Ectodermal cell (in vitro differentiated cells): ENCODE measurements at regions not wholly inside any gene's neighbourhood (a gene's known extent, or its start where the extent isn't known, plus 50 kb on each side); places are given as distances from the start of the nearest gene placed in this dataset.

Experiments
- H3K27ac ChIP-seq: 2 replicates; pipeline ENCODE4 v1.7.0; 2013; ENCODE audit warnings: mild to moderate bottlenecking, low read depth, low read length; ENCODE audit not compliant: insufficient read depth, poor library complexity, severe bottlenecking
- H3K27me3 ChIP-seq: 2 replicates; pipeline ENCODE4 v1.7.0; 2013; ENCODE audit warnings: mild to moderate bottlenecking, low read length; ENCODE audit not compliant: insufficient read depth, control insufficient read depth, poor library complexity, severe bottlenecking
- H3K36me3 ChIP-seq: one replicate; pipeline ENCODE4 v1.7.0; 2013; ENCODE audit warnings: low read length; ENCODE audit not compliant: control insufficient read depth, insufficient read depth
- H3K4me1 ChIP-seq: one replicate; pipeline ENCODE4 v1.7.0; 2013; ENCODE audit warnings: low read length; ENCODE audit not compliant: control insufficient read depth, insufficient read depth
- H3K4me3 ChIP-seq: 2 replicates; pipeline ENCODE4 v1.7.0; 2013; ENCODE audit warnings: low read depth, low read length, control low read depth; ENCODE audit not compliant: insufficient read depth
- H3K9me3 ChIP-seq: 2 replicates; pipeline ENCODE4 v1.7.0; 2013; ENCODE audit warnings: mild to moderate bottlenecking, low read length, moderate library complexity; ENCODE audit not compliant: control insufficient read depth
- WGBS, 2 experiments: methylation state at CpG; one replicate each; pipeline ENCODE4 v1.1.7; 2013; ENCODE audit warnings: missing lambda C conversion rate in 2 of 2; 5-methylcytosine and 5-hydroxymethylcytosine counted together

DNA sequence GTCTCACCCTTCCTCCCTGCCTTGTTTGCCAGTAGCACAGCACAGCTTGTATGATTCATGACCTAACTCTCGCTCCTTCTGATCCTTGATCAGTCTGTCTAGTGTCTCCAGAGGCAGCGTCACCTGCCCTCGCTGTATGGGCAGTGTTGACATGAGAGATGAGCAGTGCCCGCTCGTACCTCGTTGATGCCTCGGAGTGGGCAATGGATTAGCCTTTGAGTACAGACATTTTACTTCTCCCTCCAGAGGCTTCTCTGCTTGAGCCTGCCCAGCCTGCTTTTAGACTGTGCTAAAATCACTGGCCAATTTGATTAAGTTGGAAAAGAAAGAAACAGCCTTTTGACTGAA lies 569.0 kb downstream of the NTRK3 start:
- Histone ChIP-seq H3K9me3 (no peaks in the 10 kb centered on the region), H3K27ac (no peak overlapping the region), H3K27me3 (no peaks in the 10 kb centered on the region), H3K36me3 (no peaks in the 10 kb centered on the region), H3K4me1 (no peaks in the 10 kb centered on the region), H3K4me3 (no peak overlapping the region)
- 95% methylated on average over 7 of the region's 7 CpGs for WGBS, 2 experiments

GRCh38 chr15:87686841-87687522 lies 569.6 kb downstream of the NTRK3 start:
- 93 to 96% methylated on average over 2 to 3 of the region's 4 CpGs for WGBS, 2 experiments
- H3K27me3 ChIP-seq = no peaks in the 10 kb centered on the region
- H3K27ac ChIP-seq = no peak overlapping the region
- H3K9me3 ChIP-seq = no peaks in the 10 kb centered on the region
- no peaks in the 10 kb centered on the region for H3K4me1 ChIP-seq
- no peak overlapping the region for H3K4me3 ChIP-seq
- H3K36me3 ChIP-seq = no peaks in the 10 kb centered on the region

DNA sequence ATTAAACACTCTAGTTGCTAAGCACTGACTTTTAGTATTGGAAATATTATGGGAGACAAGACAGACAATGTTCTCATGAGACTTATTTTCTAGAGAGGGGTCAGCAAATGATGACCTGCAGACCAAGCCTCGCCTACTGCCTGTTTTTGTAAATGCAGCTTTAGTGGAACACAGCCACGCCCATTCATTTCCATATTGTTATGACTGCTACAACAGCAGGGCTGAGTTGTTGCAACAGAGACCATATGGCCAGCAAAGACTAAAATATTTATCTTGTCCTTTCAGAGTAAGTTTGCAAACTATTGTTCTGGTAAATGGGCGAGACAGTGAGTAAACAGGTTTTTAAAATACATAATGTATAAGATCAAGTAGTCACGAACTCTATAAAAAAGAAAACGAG lies 570.2 kb downstream of the NTRK3 start:
- WGBS, 2 experiments = 91% methylated on average over 5 of the region's 5 CpGs
- H3K4me1 ChIP-seq = no peaks in the 10 kb centered on the region
- no peak overlapping the region for H3K4me3 ChIP-seq
- H3K27ac ChIP-seq = no peak overlapping the region
- H3K27me3 ChIP-seq = no peaks in the 10 kb centered on the region
- H3K36me3 ChIP-seq = no peaks in the 10 kb centered on the region
- no peaks in the 10 kb centered on the region for H3K9me3 ChIP-seq

GRCh38 chr15:87682527-87682926 lies 574.0 kb downstream of the NTRK3 start:
- Histone ChIP-seq H3K9me3 (no peaks in the 10 kb centered on the region), H3K4me1 (no peaks in the 10 kb centered on the region), H3K36me3 (no peaks in the 10 kb centered on the region), H3K27ac (no peak overlapping the region), H3K4me3 (no peak overlapping the region), H3K27me3 (no peaks in the 10 kb centered on the region)
- 80 to 100% methylated on average over 1 of the region's 1 CpG for WGBS, 2 experiments

GRCh38 chr15:87681104-87681503 lies 575.4 kb downstream of the NTRK3 start:
- Histone ChIP-seq H3K27me3 (no peaks in the 10 kb centered on the region), H3K9me3 (no peaks in the 10 kb centered on the region), H3K4me3 (no peak overlapping the region), H3K36me3 (no peaks in the 10 kb centered on the region), H3K4me1 (no peaks in the 10 kb centered on the region), H3K27ac (no peak overlapping the region)
- 81 to 94% methylated on average over 1 of the region's 1 CpG for WGBS, 2 experiments

DNA sequence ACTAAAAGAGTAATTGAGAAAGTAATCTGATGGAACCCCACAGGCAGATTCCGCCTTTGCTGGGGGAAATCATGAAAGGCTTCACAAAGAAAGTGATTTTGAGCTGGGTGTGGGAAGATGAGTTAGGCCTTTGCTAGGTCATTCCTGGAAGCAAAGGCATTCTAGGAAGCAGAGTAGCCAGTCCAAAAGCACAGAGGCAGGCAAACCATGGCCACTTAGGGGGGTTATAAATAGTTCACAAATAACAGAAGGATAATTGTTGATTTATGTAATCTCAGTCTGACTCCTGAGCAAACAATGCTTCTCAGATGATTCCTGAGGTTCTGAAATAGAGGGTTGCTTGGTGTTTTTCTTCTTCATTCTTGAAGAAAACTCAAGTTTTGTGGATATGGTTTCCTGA lies 576.3 kb downstream of the NTRK3 start:
- WGBS, 2 experiments = 85 to 96% methylated on average over 1 of the region's 1 CpG
- no peak overlapping the region for H3K4me3 ChIP-seq
- H3K4me1 ChIP-seq = no peaks in the 10 kb centered on the region
- no peaks in the 10 kb centered on the region for H3K9me3 ChIP-seq
- no peaks in the 10 kb centered on the region for H3K27me3 ChIP-seq
- no peak overlapping the region for H3K27ac ChIP-seq
- no peaks in the 10 kb centered on the region for H3K36me3 ChIP-seq

GRCh38 chr15:87675271-87675670 lies 581.3 kb downstream of the NTRK3 start:
- Histone ChIP-seq H3K4me3 (no peak overlapping the region), H3K9me3 (no peaks in the 10 kb centered on the region), H3K36me3 (no peaks in the 10 kb centered on the region), H3K27ac (no peak overlapping the region), H3K27me3 (no peaks in the 10 kb centered on the region), H3K4me1 (no peaks in the 10 kb centered on the region)
- 91 to 98% methylated on average over 5 of the region's 5 CpGs for WGBS, 2 experiments

- Histone ChIP-seq H3K4me1 (no peaks in the 10 kb centered on the region), H3K9me3 (no peaks in the 10 kb centered on the region), H3K27me3 (no peaks in the 10 kb centered on the region), H3K36me3 (no peaks in the 10 kb centered on the region), H3K4me3 (no peak overlapping the region), H3K27ac (no peak overlapping the region)
- 63 to 70% methylated on average over 8 of the region's 8 CpGs for WGBS, 2 experiments
These were observed 583.9 kb downstream of the NTRK3 start for GRCh38 chr15:87672309-87673288.

GRCh38 chr15:87671289-87671688 lies 585.2 kb downstream of the NTRK3 start:
- no peaks in the 10 kb centered on the region for H3K9me3 ChIP-seq
- H3K27ac ChIP-seq = no peak overlapping the region
- H3K36me3 ChIP-seq = no peaks in the 10 kb centered on the region
- no peaks in the 10 kb centered on the region for H3K4me1 ChIP-seq
- no peaks in the 10 kb centered on the region for H3K27me3 ChIP-seq
- WGBS, 2 experiments = 92 to 97% methylated on average over 5 of the region's 5 CpGs
- no peak overlapping the region for H3K4me3 ChIP-seq

- H3K4me3 ChIP-seq = no peak overlapping the region
- no peaks in the 10 kb centered on the region for H3K4me1 ChIP-seq
- H3K9me3 ChIP-seq = no peaks in the 10 kb centered on the region
- H3K27me3 ChIP-seq = no peaks in the 10 kb centered on the region
- H3K27ac ChIP-seq = no peak overlapping the region
- 91 to 97% methylated on average over 5 to 6 of the region's 6 CpGs for WGBS, 2 experiments
- no peaks in the 10 kb centered on the region for H3K36me3 ChIP-seq
These were observed 586.7 kb downstream of the NTRK3 start for GRCh38 chr15:87669846-87670245.
